ENCODE measurements at regions not wholly inside any gene's neighbourhood (a gene's known extent, or its start where the extent isn't known, plus 50 kb on each side); places are given as distances from the start of the nearest gene placed in this dataset.
A peak's percentile ranks its signal among the peaks of the same experiment; 100 is the strongest.
"Not testable (repeated sequence)": the region's sequence is repeated elsewhere in the genome, so short reads cannot be mapped to it uniquely, and the experiment has no call there.

GRCh38 chr5:83810511-83810910, 89.9 kb upstream of the HAPLN1 start:
- H3K4me1 Mint-ChIP-seq (ENCODE audit: low read depth), result no peaks in the 10 kb centered on the region
- DNase-seq (ENCODE audit: low spot score, unreplicated experiment), result no peak
- H3K9me3 Mint-ChIP-seq (ENCODE audit: low read depth), result no peaks in the 10 kb centered on the region
- no peak overlapping the region for H3K4me3 Mint-ChIP-seq (ENCODE audit: low read depth)
- peaks cover 9% of the 10 kb centered on the region for H3K27me3 Mint-ChIP-seq
- no peak overlapping the region for H3K27ac Mint-ChIP-seq
- H3K36me3 Mint-ChIP-seq (ENCODE audit: insufficient read depth), result no peaks in the 10 kb centered on the region
- TF ChIP-seq CTCF (IDR thresholded peaks at IDR 0.05; ENCODE audit: unreplicated experiment), result no peak

GRCh38 chr5:83802686-83803085, 82.0 kb upstream of the HAPLN1 start:
- Mint-ChIP-seq H3K27ac (no peak overlapping the region), H3K9me3 (ENCODE audit: low read depth) (peaks cover 3% of the 10 kb centered on the region), H3K4me3 (ENCODE audit: low read depth) (no peak overlapping the region), H3K36me3 (ENCODE audit: insufficient read depth) (no peaks in the 10 kb centered on the region), H3K27me3 (peaks cover 22% of the 10 kb centered on the region), H3K4me1 (ENCODE audit: low read depth) (peaks cover 2% of the 10 kb centered on the region)
- DNase-seq (ENCODE audit: low spot score, unreplicated experiment), result no peak
- no peak for TF ChIP-seq CTCF (IDR thresholded peaks at IDR 0.05; ENCODE audit: unreplicated experiment)

- Mint-ChIP-seq H3K9me3 (ENCODE audit: low read depth) (peaks cover 10% of the 10 kb centered on the region), H3K36me3 (ENCODE audit: insufficient read depth) (peaks cover 2% of the 10 kb centered on the region), H3K27me3 (peaks cover 12% of the 10 kb centered on the region), H3K27ac (no peak overlapping the region), H3K4me1 (ENCODE audit: low read depth) (peaks cover 2% of the 10 kb centered on the region), H3K4me3 (ENCODE audit: low read depth) (no peak overlapping the region)
- DNase-seq (ENCODE audit: low spot score, unreplicated experiment), result no peak
- no peak for TF ChIP-seq CTCF (IDR thresholded peaks at IDR 0.05; ENCODE audit: unreplicated experiment)
Measured at GRCh38 chr5:83800201-83800600, 79.5 kb upstream of the HAPLN1 start.

GRCh38 chr5:83799020-83799419, 78.4 kb upstream of the HAPLN1 start:
- not testable (repeated sequence) for H3K9me3 Mint-ChIP-seq (ENCODE audit: low read depth); H3K27ac Mint-ChIP-seq; H3K27me3 Mint-ChIP-seq; H3K4me1 Mint-ChIP-seq (ENCODE audit: low read depth); H3K36me3 Mint-ChIP-seq (ENCODE audit: insufficient read depth)
- peak overlapping the region; percentile 37 for H3K4me3 Mint-ChIP-seq (ENCODE audit: low read depth)
- DNase-seq (ENCODE audit: low spot score, unreplicated experiment), result peak; percentile 11

- Mint-ChIP-seq H3K4me3 (ENCODE audit: low read depth) (no peak overlapping the region), H3K36me3 (ENCODE audit: insufficient read depth) (no peaks in the 10 kb centered on the region), H3K4me1 (ENCODE audit: low read depth) (peaks cover 12% of the 10 kb centered on the region), H3K27me3 (peaks cover 67% of the 10 kb centered on the region), H3K9me3 (ENCODE audit: low read depth) (no peaks in the 10 kb centered on the region), H3K27ac (no peak overlapping the region)
- DNase-seq (ENCODE audit: low spot score, unreplicated experiment), result no peak
- no peak for TF ChIP-seq CTCF (IDR thresholded peaks at IDR 0.05; ENCODE audit: unreplicated experiment)
Measured at GRCh38 chr5:83789371-83789770, 68.7 kb upstream of the HAPLN1 start.

- no peak for TF ChIP-seq CTCF (IDR thresholded peaks at IDR 0.05; ENCODE audit: unreplicated experiment)
- Mint-ChIP-seq H3K27me3 (peaks cover 77% of the 10 kb centered on the region), H3K27ac (no peak overlapping the region), H3K9me3 (ENCODE audit: low read depth) (no peaks in the 10 kb centered on the region), H3K4me1 (ENCODE audit: low read depth) (peaks cover 12% of the 10 kb centered on the region), H3K4me3 (ENCODE audit: low read depth) (no peak overlapping the region), H3K36me3 (ENCODE audit: insufficient read depth) (no peaks in the 10 kb centered on the region)
- DNase-seq (ENCODE audit: low spot score, unreplicated experiment), result no peak
Measured at GRCh38 chr5:83787631-83788030, 67.0 kb upstream of the HAPLN1 start.

Data from progenitor cell of endocrine pancreas (in vitro differentiated cells).